SHP77 treated with DMSO at 0.1 percent for 48 hours (cell line): ENCODE measurements at regions not wholly inside any gene's neighbourhood (a gene's known extent, or its start where the extent isn't known, plus 50 kb on each side); places are given as distances from the start of the nearest gene placed in this dataset.
A peak's percentile ranks its signal among the peaks of the same experiment; 100 is the strongest.

Experiments
- DNase-seq: peaks from one replicate; lab custom pipeline; 2025; lab: John Stamatoyannopoulos, UW

DNA sequence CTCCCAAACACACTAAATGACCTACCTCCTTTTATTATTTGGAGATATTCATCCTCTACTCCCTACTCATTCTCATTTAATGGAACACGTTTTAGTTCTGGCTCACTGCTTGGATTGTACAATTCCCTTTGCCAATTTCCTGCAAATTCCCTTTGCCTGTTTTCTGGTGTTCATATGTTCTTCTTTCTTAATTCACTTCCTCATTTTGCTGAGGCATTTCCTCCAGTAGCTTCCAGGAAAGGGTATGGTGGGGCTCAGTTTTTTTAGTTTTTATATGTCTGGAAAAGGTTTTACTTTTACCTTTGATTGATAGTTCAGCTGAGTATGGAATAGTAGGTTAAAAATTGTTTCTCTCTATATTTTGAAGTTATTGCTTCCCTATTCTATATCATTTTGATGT lies 143.6 kb upstream of the GOLIM4 start:
- DNase-seq: no peak

DNA sequence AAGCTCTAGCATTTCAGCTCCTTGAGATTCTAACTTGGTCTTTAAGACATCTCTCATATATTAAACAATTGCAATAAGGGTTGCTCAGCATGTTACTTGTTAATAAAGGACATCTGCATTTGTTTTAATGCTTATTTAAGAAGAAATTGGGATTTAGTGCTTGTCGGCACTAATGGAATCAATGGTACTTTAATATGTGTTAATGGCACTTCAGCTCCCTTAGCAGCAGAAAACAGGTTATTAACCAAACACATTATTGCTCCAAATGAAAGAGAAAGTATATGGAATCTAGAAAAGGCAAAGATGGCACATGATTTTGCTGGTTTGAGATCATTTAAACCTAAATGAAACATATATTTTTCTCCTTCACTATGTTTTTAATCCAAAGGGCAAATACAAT lies 137.3 kb upstream of the GOLIM4 start:
- no peak for DNase-seq

DNA sequence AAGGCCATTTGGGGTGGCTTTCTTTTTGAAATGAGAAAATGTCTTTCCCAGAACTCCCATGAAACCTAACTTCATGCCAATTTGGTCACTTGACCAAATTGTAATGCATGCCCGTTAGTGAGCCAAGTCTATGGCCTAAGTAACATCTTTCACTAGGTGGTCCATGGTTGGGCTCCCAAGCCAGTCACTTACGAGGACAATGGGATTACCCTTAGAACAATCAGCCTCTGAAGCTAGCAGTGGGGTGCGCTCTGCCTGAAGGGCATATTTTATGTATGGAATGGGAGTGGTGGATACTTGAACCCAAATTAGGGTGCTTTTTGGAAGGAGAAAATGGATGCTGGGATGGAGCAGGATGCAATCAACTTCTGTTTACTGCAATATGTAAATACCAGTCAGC lies 127.4 kb upstream of the GOLIM4 start:
- DNase-seq: no peak

DNA sequence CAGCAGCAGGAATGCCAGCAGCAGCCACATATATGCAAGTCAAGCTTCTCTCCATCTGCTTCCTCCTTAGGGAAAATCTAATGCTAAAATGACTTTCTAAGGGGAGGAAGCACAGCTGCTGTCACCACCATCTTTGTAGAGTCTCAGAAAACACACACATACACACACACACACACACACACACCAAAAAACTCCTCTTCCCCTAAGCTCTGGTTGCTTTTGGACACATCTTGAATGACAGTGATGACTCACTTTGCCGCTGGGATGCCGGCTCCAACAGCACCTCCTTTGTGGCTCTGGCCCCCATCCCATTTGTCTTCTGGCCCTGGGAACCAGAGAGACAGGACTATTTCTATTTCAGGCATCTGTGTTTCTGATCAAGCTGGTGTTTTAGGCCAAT lies 124.8 kb upstream of the GOLIM4 start:
- no peak for DNase-seq

DNA sequence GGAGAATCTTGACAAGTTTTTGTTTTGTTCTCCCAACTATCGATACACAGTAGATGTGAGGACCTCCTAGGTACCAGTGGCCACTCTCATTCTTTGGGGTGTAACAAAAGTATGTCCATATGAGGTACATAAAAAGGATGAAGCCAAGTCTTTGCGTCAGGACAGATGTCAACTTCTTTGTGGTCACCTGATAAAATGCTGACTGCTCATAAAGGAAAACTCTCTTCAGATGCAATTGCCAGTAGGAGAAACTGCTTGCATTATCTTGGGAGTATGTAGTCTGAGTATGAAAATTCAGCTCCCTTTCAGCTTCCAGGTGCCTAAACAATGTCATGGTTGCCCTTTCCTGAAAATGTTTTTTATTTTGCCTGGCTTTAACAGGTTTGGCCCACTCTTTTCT lies 123.8 kb upstream of the GOLIM4 start:
- no peak for DNase-seq

DNA sequence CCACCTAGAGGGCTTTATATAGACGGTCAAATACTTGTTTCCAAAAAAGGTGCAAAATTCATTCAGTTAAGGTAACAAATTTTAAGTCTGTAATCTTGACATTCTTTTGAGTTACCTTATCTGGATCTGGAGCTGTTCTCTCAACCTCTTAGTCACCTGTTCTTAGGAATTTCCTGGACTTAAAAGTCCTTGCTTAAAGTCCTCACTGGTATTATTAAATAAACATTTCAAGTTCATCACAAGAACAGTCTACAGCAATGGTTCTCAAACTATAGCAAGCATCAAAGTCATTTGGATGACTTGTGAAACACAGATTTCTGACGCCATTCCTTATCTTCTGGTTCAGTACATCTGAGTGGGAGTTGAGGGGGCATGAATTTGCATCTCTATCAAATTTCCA lies 122.9 kb upstream of the GOLIM4 start:
- DNase-seq: no peak

DNA sequence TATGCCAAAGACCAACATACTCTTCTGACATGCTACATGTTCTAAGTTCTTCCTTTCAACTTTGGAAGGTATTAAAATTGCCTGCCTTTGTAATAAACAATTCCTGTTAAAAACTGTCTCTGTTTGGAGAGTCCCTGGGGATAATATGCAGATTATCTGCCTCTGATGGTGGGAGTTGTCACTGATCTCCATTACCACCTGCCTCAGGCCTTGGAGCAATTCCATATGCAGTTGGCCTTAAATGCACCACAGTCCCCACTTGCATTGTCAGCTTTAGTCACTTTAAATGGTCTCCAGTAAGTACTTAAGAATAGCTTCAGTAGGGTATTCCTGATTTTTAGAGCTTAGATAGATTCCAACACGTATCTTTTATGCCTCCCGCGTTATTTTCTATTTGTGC lies 121.1 kb upstream of the GOLIM4 start:
- DNase-seq: no peak

DNA sequence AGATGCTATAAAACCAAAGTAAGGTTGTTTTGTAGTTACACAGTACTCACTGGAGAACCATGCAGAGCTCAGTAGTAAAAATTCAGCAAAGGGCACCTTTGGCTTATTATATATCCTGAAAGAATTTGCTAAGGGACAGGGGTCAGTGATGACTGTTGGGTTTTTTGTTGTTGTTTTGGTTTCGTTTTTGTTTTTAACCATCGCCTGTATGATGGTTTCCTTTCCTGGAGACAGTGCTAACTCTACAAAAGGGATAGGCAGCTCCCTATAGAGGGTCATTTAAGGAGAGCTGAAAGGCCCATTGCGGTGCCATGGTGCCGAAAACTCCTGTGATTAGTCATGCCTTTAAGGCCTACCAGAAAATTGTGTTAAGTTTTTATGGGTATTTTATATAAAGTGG lies 118.2 kb upstream of the GOLIM4 start:
- no peak for DNase-seq

DNA sequence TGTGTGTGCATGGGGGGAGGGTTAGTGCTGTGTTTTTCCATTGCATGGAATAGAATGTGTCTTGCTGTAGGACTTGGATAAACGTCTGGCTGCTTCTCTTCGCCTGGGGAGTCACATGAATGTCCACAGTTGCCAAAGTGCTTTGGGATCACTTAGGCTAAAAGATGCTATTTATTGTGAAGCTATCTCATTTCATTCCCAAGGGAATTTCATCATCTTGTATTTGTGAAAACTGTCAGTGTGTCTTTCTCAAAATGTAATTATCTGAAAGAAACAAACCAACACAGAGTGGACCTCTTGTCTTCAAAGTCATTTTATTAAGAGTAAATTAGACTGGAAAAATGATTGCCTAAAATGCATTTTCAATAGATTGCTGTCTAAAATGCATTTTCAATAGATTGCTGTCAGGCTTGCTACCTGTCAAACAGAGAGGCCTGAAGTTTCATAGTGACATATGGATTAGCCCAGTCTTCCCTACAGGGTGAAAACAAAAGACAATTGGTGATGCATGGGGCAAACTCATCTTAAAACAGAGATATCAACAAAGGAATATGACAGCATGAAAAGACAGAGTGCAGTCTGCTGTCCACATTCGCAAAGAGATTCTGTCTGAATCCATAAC lies 117.1 kb upstream of the GOLIM4 start:
- DNase-seq: no peak

DNA sequence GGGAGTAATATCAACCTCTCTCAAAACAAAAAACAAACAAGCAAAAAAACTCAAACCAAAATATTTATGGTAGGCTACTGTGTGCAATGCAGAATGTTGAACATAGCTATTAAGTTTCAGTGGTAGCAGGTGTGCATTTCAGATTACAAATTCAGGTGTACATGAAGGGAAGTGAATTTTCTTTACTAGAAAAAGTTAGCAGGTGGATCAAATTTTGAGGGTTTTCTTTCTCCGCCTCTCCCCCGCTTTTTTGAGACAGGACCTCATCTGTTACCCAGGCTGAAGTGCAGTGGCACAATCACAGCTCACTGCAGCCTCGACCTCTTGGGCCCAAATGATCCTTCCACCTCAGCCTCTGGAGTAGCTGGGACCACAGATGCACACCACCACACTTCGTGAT lies 109.7 kb upstream of the GOLIM4 start:
- no peak for DNase-seq

DNA sequence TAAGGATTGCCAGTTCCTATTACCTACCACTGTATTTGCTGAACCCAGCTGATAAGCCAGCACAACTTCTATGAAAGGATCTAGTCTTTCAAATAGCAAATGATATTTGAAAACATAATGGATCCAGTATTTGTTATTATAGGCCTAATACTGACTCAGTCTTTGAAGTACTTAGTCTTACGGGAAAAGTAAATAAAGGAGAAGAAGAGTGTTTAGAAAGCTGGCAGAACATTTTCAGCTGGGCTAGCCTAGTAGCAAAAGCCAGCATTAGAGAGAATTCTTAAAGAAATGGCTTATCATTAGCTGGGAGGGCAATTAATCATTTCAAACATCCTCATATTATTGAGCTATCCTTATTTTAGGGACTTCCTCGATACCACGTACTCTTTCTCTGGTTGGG lies 101.4 kb upstream of the GOLIM4 start:
- no peak for DNase-seq

DNA sequence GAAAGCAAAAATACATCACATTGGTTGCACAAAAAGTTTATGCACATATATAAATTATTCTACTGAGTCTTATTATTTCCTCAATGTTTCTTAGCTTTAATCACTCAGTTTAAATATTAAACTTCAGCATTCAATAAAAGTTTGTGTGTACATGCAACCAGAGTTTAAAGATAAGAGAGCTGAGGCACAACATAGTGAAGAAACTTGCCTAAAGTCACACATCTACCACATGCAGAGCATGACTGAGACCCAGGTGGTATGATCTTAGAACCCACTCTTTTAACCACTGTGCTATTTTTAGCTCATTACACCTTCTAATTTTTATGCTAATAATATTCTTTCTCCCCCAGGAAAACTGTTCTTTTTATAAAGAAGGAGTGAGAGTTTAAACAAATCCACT lies 96.1 kb upstream of the GOLIM4 start:
- no peak for DNase-seq

DNA sequence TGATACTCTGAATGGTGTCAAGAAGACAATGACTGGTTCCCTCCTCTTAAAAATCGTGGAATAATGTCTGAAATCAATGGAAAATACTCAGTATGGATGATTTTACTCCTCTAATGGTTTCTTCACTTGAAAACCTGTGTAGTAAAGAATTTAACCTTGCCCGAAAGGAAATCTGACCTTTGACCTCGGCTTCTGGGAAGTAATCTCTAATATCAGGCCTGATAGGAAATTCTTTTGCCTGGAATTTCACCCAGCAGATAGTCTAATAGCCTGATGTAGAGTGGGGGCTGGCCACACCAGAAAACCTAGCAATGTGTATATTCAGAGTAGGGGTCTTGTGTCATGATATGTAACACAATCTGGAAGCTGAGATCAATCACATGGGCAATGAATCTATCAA lies 91.5 kb upstream of the GOLIM4 start:
- no peak for DNase-seq

DNA sequence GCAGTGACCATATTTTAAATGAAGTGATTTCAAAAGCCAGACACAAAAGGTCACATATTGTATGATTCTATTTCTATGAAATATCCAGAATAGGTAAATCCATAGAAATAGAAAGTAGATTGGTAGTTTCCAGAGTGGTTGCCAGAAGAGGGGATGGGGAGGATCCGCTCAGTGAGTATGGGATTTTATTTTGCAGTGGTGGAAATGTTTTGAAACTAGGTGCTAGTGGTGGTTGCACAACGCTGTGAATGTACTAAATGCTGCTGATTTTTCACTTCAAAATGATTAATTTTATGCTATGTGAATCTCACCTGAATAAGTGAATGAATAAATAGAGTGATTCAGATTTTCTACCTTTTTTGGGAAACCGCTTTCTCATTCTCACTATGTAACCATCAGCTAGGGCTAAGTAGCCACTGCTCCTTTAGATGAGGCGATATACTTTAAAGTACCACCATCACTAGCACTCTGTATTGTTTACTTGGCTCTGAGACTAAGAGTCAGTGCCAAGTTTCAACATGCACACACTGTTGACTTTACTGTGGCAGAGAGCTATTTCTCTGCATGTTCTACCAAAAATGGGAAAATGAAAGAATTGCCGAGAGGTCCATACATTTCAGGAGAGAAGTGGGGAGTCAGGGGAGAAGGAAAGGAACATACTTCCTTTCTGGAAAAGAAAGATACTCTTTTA lies 90.7 kb upstream of the GOLIM4 start:
- no peak for DNase-seq

DNA sequence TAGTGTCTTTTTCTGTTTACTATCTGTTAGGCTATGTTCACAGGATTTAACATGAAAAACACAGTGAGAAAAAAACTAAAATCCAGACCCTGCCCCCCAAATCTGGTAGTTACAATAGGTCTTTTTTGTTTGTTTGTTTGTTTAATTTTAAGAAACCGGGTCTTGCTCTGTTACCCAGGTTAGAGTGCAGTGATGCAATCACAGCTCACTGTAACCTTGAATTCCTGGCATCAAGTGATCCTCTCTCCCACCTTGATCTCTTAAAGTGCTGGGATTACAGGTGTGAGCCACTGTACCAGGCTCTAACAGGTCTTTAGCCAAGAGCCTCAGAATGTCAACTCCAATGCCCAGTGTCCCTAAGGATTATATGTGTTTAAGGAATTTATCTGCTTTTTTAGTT lies 88.0 kb upstream of the GOLIM4 start:
- no peak for DNase-seq

DNA sequence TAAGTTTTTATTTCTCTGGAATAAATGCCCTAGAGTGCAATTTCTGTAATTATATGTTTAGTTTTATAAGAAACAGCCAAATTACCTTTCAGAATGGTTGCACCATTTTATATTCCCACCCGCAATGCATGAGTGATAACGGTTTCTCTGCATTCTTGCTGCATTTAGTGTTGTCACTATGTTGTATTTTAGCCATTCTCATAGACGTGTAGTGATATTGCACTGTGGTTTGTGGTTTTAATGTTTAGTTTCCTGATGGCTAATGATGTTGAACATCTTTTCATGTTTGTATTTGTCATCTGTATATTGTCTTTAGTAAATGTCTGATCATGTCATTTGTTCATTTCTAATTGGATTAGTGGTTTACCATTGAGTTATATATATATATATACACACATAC lies 73.0 kb upstream of the GOLIM4 start:
- DNase-seq: no peak

DNA sequence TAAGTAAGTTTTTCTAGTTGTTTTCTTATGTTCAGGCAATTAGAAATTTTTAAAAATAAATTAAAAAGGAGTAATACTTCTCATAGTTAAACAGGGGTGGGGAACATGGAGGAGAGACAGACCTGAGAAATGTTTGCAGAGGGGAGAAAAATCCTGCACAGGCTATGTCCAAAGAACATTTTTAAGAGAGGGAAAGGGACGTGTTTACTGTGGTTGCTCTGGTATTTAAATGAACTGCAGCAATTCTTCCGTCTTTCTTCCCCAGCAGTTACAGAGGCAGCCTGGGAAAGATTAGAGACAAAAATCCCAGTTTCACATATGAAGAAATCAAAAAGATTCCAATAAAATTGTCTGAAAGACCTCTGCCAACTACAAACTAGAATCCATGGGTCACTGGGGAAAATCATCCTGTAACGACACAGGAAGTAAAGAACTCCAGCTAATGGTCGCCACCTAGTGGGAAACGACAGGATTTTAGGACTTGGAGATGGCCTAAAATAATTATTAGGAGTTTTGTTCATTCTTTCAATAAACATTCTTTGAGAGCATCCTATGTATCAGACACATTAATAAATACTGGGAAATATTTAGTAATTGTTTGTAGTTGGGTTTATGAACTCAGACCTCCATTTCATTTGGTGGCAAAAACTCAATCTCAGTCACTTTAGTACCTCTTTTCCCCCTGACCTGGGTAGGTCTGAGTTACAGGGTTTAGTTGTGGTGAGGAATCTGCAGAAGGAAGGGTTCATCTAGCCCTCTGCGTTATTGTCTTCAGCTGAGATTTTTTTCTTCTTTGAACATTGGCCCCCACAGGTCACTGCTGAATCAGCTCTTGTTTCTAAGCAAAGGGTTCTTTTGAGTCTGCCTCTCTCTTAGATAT lies 69.9 kb upstream of the GOLIM4 start:
- peak; percentile 26 for DNase-seq

DNA sequence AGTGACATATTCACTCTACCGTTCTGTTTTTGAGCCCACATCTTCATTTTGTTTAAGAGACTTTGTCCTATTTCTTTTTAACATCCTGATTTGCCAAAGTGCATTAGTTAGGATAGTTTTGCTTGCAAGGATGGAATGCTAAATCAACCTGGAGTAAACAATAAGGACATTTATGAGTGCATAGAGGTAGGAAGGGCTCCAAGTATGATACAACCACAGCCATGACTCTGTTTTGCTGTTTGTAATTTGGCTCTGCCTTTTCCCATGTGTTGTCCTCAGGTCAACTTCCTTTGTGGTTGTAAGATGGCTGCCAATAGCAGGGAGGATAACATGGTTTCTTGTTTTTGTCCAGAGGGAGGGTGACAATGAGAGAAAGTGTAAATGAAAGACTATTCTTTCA lies 66.4 kb upstream of the GOLIM4 start:
- DNase-seq: no peak

DNA sequence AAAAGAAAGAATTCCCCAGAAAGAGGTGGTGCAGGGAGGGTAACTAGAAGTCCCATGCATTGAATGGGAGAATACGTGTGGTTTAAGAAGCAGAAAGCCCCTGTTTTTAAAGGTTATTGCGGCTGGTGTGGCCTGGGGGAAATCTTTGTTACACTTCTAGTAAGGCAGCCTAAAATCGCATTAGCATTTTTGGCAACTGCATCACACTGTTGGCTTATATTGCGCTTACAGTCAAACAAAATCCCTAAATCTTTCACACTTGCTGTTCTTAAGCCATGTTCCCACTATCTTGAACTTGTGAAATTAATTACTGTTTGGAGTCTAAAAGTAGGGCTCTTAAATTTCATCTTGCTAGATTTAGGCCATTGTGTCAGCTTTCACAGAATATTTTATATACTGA lies 66.0 kb upstream of the GOLIM4 start:
- no peak for DNase-seq

DNA sequence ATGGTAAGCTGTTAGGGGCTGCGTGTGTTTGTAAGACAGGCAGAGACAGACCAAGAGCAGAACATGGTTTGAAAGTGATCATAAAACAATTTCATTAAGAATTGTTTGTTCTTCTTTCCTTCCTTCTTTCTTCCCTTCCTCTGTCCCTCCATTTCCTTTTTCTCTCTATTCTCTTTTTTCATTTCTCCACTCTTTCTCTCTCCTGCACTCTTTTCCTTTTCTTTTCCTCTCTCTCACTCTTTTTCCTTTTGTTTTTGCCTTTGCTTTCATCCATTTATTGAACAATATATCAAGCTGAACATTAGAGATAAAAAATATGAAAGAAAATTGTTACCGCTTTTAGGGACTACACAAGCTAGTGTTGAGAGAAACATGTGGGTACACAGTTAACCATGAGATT lies 62.2 kb upstream of the GOLIM4 start:
- no peak for DNase-seq

DNA sequence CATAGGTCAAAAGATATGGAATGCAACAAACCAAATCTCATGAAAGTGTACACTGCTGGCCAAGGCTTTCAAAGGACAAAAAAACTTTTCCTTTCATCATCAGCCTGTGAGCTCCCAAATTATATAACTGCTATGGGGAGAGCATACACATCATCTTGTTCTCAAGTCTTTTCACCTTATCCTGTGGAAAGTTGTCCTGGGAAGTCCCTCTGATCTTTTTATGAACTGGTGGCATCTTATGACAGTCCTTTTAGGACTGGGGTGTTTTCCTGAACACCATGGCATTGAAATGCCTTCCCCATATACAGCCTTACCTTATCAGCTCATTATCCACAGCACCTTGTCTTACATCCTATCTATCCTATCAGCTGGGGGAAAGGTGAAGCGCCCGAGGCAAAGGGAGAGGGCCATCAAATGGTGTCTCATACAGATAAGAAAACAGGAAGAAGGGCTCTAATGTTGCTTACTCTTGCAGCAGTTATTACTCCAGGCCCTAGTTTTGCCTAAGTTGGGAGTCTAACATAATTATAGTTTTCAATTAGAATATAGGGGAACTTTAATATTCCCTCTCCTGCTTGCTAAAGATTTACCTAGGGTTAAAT lies 61.5 kb upstream of the GOLIM4 start:
- DNase-seq: no peak

DNA sequence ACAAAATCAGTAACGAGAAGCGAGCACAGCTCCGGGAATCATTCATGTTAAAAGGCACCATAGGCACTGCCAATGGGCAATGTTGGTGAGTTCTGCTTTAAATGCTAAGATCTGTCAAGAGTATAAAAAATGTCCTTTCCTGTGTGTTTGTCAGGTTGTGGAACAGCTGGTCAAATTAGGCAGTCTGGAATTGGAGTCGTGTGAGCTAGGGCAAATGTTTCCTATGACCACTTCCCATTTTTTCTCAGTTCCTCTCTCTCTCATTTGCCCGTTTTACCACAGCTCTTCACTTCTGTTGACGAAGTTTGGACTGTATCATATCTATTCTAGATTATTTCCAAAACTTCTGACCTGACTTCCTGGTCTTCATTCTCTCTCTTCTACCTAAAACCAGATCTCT lies 60.8 kb upstream of the GOLIM4 start:
- no peak for DNase-seq

DNA sequence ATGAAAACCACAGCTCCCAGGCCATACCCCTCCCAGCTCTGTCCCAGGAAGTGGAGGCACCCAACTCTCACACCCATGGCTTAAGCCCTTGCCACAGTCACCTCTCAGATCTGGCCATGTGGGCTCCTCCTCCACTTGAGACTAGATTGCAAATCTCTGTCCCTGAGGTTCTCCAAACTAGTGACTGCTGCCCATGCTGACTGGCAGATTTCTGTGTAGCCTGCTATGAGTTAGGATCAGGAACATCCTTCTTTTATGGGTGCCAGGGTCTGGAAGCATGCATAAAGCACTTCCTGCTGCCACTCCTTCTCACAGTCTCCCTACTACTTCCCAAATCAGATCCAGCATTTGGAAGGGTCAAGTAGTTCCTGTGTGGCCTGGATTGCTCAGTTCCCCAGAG lies 59.6 kb upstream of the GOLIM4 start:
- no peak for DNase-seq
